Activated CD4-positive, alpha-beta T cell treated with anti-CD3 and anti-CD28 coated beads, Interleukin-2, amount 10 ng/mL, durations not matched to agents 7 days and 5 days (primary cell): ENCODE measurements at regions not wholly inside any gene's neighbourhood (a gene's known extent, or its start where the extent isn't known, plus 50 kb on each side); places are given as distances from the start of the nearest gene placed in this dataset.

ENCODE experiments used
- CTCF ChIA-PET: fragments of 350-600 bp; sonication (Branson Sonifier 250); formaldehyde crosslinking; loops from one replicate; lab custom pipeline; 2021; ENCODE audit warnings: antibody characterized with exemption; lab: Charles Lee
- POLR2A ChIA-PET: fragments of 350-600 bp; sonication (Branson Sonifier 250); formaldehyde crosslinking; loops from one replicate; lab custom pipeline; 2021; ENCODE audit warnings: antibody characterized with exemption; lab: Charles Lee
- DNase-seq: peaks from one replicate; pipeline ENCODE4 v3.0.0-alpha.2; 2020
- H3K27ac Mint-ChIP-seq: one replicate; pipeline ENCODE4 v1.8.0; 2021; ENCODE audit warnings: mild to moderate bottlenecking, moderate library complexity, mixed read lengths
- H3K27me3 Mint-ChIP-seq: one replicate; pipeline ENCODE4 v1.8.0; 2021; ENCODE audit warnings: mixed read lengths
- H3K36me3 Mint-ChIP-seq: one replicate; pipeline ENCODE4 v1.8.0; 2021; ENCODE audit warnings: low read depth, mixed read lengths
- H3K4me1 Mint-ChIP-seq: one replicate; pipeline ENCODE4 v1.8.0; 2021; ENCODE audit warnings: mixed read lengths
- H3K4me3 Mint-ChIP-seq: one replicate; pipeline ENCODE4 v1.8.0; 2021; ENCODE audit warnings: mild to moderate bottlenecking, moderate library complexity, mixed read lengths
- H3K9me3 Mint-ChIP-seq: one replicate; pipeline ENCODE4 v1.8.0; 2021; ENCODE audit warnings: mixed read lengths

GRCh38 chr7:106523482-106523881 is 137.5 kb downstream of the CCDC71L start:
- Mint-ChIP-seq H3K27ac (no peak overlapping the region), H3K9me3 (no peaks in the 10 kb centered on the region), H3K4me3 (no peak overlapping the region), H3K4me1 (peaks cover 6% of the 10 kb centered on the region), H3K27me3 (peaks cover 14% of the 10 kb centered on the region), H3K36me3 (no peaks in the 10 kb centered on the region)
- no peak for DNase-seq
- ChIA-PET POLR2A (no interaction called here), CTCF (no interaction called here)

DNA sequence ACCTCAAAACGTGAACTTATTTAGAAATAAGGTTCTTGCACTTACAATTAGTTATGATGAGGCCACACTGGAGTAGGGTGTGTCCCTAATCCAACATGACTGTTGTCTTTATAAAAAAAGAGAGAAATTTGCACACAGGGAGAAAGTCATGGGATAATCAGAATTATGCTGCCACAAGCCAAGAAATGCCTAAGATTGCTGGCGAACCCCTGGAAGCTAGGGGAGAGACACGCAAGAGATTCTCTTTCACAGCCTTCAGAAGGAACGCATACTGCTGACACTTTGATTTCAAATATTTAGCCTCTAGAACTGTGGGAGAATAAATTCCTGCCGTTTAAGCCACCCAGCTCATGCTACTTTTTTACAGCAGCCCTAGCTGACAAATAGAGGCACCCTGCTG is 138.3 kb downstream of the CCDC71L start:
- CTCF ChIA-PET: no interaction called here
- no peak for DNase-seq
- Mint-ChIP-seq H3K27me3 (peaks cover 18% of the 10 kb centered on the region), H3K9me3 (no peaks in the 10 kb centered on the region), H3K4me3 (no peak overlapping the region), H3K4me1 (peaks cover 6% of the 10 kb centered on the region), H3K36me3 (no peaks in the 10 kb centered on the region), H3K27ac (no peak overlapping the region)
- POLR2A ChIA-PET: no interaction called here

DNA sequence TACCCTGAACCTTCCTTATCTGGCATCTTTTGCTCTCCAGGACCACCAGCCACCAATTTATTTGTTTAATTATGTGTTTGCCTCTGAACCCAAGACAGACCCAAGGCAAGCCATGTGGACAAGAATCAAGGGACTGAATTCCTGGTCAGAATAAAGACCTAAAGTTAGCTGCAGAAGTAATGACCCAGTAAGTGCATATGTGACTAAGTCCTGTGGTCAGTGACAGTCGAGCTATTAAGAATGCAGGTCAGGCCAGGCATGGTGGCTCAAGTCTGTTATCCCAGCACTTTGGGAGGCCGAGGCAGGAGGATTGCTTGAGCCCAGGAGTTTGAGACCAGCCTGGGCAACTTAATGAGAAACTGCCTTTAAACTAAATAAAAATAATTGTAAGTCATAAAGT is 139.4 kb downstream of the CCDC71L start:
- no peaks in the 10 kb centered on the region for H3K36me3 Mint-ChIP-seq
- CTCF ChIA-PET: interaction anchor here (0.6 kb wide), 1 partner anchor 176 kb away, joined by 3 read pairs; no protein-coding TSS in a partner anchor

GRCh38 chr7:106520962-106521514 is 139.9 kb downstream of the CCDC71L start:
- ChIA-PET CTCF (interaction anchor here (0.6 kb wide), 2 partner anchors 176 to 336 kb away, joined by 3 read pairs; no protein-coding TSS in a partner anchor), POLR2A (interaction anchor here (0.6 kb wide), 1 partner anchor 356 kb away, joined by 3 read pairs; no protein-coding TSS in a partner anchor)
- peaks cover 21% of the 10 kb centered on the region for H3K27me3 Mint-ChIP-seq

More for the DNA sequence above, 139.4 kb downstream of the CCDC71L start:
- peaks cover 21% of the 10 kb centered on the region for H3K27me3 Mint-ChIP-seq
- no peak for DNase-seq
- H3K9me3 Mint-ChIP-seq: no peaks in the 10 kb centered on the region
- POLR2A ChIA-PET: no interaction called here
- H3K4me3 Mint-ChIP-seq: no peak overlapping the region
- H3K4me1 Mint-ChIP-seq: peaks cover 6% of the 10 kb centered on the region
- no peak overlapping the region for H3K27ac Mint-ChIP-seq

DNA sequence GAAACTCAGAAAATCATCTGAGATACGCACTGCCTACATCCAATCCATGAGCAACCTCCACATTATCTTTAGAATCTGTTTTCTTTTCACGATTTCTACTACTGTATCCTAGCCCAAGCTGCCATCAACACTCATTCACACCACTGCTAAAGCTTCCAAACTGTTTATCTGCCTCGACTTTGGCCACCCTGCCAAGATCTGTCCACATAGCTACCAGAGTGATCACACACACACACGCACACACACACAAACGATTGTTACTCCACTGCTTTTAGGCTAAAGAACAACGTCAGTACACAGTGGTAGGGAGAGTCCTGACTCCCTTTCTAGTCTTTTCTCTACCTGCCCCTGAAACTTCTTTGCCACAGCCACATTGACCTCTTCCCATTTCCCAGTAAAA is 142.0 kb downstream of the CCDC71L start:
- H3K4me3 Mint-ChIP-seq: no peak overlapping the region
- POLR2A ChIA-PET: no interaction called here
- H3K27me3 Mint-ChIP-seq: peaks cover 26% of the 10 kb centered on the region
- DNase-seq: no peak
- no peaks in the 10 kb centered on the region for H3K9me3 Mint-ChIP-seq
- no peak overlapping the region for H3K27ac Mint-ChIP-seq
- H3K4me1 Mint-ChIP-seq: peaks cover 2% of the 10 kb centered on the region
- no peaks in the 10 kb centered on the region for H3K36me3 Mint-ChIP-seq
- CTCF ChIA-PET: interaction anchor here (1.5 kb wide), 1 partner anchor 21 kb away, joined by 3 read pairs; no protein-coding TSS in a partner anchor

More at GRCh38 chr7:106520962-106521514, 139.9 kb downstream of the CCDC71L start:
- no peak overlapping the region for H3K4me3 Mint-ChIP-seq
- no peaks in the 10 kb centered on the region for H3K9me3 Mint-ChIP-seq
- no peak for DNase-seq
- H3K4me1 Mint-ChIP-seq: peaks cover 6% of the 10 kb centered on the region
- no peak overlapping the region for H3K27ac Mint-ChIP-seq
- H3K36me3 Mint-ChIP-seq: no peaks in the 10 kb centered on the region

GRCh38 chr7:106518239-106518638 is 142.7 kb downstream of the CCDC71L start:
- CTCF ChIA-PET: interaction anchor here (1.5 kb wide), 1 partner anchor 22 kb away, joined by 3 read pairs; no protein-coding TSS in a partner anchor
- H3K27ac Mint-ChIP-seq: no peak overlapping the region
- peaks cover 22% of the 10 kb centered on the region for H3K27me3 Mint-ChIP-seq

GRCh38 chr7:106517508-106517907 is 143.4 kb downstream of the CCDC71L start:
- H3K27ac Mint-ChIP-seq: no peak overlapping the region
- H3K9me3 Mint-ChIP-seq: no peaks in the 10 kb centered on the region
- peaks cover 22% of the 10 kb centered on the region for H3K27me3 Mint-ChIP-seq
- no peak for DNase-seq
- H3K4me3 Mint-ChIP-seq: no peak overlapping the region
- no peaks in the 10 kb centered on the region for H3K4me1 Mint-ChIP-seq
- ChIA-PET CTCF (interaction anchor here (1.5 kb wide), 1 partner anchor 23 kb away, joined by 3 read pairs; no protein-coding TSS in a partner anchor), POLR2A (no interaction called here)
- H3K36me3 Mint-ChIP-seq: no peaks in the 10 kb centered on the region

More at GRCh38 chr7:106518239-106518638, 142.7 kb downstream of the CCDC71L start:
- no peaks in the 10 kb centered on the region for H3K36me3 Mint-ChIP-seq
- H3K4me1 Mint-ChIP-seq: no peaks in the 10 kb centered on the region
- no peak overlapping the region for H3K4me3 Mint-ChIP-seq
- H3K9me3 Mint-ChIP-seq: no peaks in the 10 kb centered on the region
- POLR2A ChIA-PET: no interaction called here
- no peak for DNase-seq

DNA sequence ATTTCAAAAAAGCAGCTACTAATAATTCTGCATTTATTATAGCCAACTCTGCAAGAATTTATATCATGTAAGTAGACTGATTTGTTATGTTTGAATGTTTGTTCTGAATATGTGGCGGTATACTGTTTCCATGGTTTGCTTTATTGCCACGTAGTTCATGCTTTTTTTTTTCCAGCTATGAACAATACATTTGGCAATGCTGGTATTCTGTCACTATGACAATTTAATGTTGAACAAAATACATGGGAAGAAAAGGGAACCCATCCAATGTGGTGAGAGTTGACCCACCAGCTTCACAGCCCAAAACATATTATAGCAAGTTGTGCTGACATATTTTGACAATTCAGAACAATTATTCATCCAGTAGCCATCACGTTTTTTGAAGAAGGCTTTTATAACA is 145.6 kb downstream of the CCDC71L start:
- Mint-ChIP-seq H3K27ac (no peak overlapping the region), H3K27me3 (peaks cover 22% of the 10 kb centered on the region), H3K4me3 (no peak overlapping the region), H3K9me3 (no peaks in the 10 kb centered on the region), H3K36me3 (no peaks in the 10 kb centered on the region), H3K4me1 (no peaks in the 10 kb centered on the region)
- no peak for DNase-seq
- ChIA-PET POLR2A (no interaction called here), CTCF (interaction anchor here (0.6 kb wide), 1 partner anchor 36 kb away, joined by 4 read pairs; no protein-coding TSS in a partner anchor)

DNA sequence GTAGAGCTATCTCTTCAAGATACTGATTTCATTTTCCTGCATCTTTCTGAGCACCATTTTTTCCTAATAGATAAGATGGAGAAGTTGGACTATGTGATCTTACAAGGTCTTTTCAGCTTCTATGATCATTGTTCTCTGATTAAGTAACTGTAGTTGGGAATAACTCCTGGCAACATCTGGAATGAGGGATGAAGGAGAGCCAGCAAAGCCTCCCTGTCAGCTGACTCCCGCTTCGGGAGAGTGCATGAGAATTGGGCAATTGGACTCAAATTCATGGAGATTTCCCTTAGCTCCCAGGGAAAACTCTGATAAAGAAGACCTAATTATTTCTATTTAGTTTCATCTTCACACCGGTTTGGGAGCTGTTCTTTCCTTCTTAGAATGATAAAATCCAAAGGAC is 146.1 kb downstream of the CCDC71L start:
- Mint-ChIP-seq H3K9me3 (no peaks in the 10 kb centered on the region), H3K36me3 (no peaks in the 10 kb centered on the region), H3K27me3 (peaks cover 22% of the 10 kb centered on the region), H3K4me3 (no peak overlapping the region), H3K27ac (no peak overlapping the region), H3K4me1 (no peaks in the 10 kb centered on the region)
- ChIA-PET POLR2A (no interaction called here), CTCF (no interaction called here)
- no peak for DNase-seq

DNA sequence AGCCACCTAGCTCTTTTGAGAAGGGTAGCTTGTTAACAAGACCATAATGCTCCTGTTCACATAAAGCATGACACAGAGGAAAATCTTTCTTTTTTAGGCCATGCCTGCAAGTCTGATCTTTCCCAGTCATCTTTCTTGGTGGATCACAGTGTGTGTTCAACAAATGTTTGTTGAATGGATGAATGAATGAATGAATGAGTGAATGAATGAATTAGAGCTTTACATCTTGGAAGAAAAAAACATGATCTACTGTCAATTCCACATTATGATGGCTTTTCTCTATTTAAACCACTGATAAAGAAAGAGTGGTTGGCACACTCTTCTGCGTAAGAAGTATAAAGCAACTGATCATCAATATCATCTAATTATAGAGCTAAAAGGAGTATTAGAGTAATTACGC is 148.7 kb downstream of the CCDC71L start:
- Mint-ChIP-seq H3K9me3 (no peaks in the 10 kb centered on the region), H3K4me1 (no peaks in the 10 kb centered on the region), H3K27ac (no peak overlapping the region), H3K27me3 (peaks cover 5% of the 10 kb centered on the region), H3K36me3 (no peaks in the 10 kb centered on the region), H3K4me3 (no peak overlapping the region)
- ChIA-PET POLR2A (no interaction called here), CTCF (interaction anchor here (0.7 kb wide), 1 partner anchor 146 kb away, joined by 3 read pairs; no protein-coding TSS in a partner anchor)
- DNase-seq: no peak

- Mint-ChIP-seq H3K27ac (no peak overlapping the region), H3K36me3 (no peaks in the 10 kb centered on the region), H3K9me3 (no peaks in the 10 kb centered on the region), H3K4me3 (no peak overlapping the region), H3K27me3 (peaks cover 2% of the 10 kb centered on the region), H3K4me1 (no peaks in the 10 kb centered on the region)
- ChIA-PET POLR2A (no interaction called here), CTCF (no interaction called here)
- no peak for DNase-seq
Observed at GRCh38 chr7:106504645-106505044, 156.3 kb downstream of the CCDC71L start.

DNA sequence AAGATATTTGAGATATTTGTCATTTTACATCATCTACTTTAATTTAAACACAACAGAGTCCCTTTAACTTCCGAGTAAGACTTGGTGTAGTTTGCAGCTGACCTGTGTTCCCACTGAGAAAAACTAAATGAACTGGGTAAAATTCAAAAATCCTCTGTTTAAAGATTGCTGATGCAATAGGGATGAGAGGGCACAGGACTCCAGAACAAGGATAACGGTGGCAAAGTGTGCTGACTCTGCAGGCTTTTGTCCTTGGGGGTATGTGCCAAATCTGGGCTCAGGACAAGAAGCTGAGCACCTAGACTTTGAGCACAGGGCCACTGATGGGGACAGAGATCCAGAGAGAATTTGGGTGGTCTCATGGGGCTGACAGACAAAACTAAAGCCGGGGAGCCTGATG is 156.8 kb downstream of the CCDC71L start:
- CTCF ChIA-PET: no interaction called here
- H3K4me1 Mint-ChIP-seq: no peaks in the 10 kb centered on the region
- no peak overlapping the region for H3K27ac Mint-ChIP-seq
- POLR2A ChIA-PET: no interaction called here
- no peak overlapping the region for H3K4me3 Mint-ChIP-seq
- H3K27me3 Mint-ChIP-seq: peaks cover 2% of the 10 kb centered on the region
- no peaks in the 10 kb centered on the region for H3K36me3 Mint-ChIP-seq
- no peak for DNase-seq
- H3K9me3 Mint-ChIP-seq: no peaks in the 10 kb centered on the region

DNA sequence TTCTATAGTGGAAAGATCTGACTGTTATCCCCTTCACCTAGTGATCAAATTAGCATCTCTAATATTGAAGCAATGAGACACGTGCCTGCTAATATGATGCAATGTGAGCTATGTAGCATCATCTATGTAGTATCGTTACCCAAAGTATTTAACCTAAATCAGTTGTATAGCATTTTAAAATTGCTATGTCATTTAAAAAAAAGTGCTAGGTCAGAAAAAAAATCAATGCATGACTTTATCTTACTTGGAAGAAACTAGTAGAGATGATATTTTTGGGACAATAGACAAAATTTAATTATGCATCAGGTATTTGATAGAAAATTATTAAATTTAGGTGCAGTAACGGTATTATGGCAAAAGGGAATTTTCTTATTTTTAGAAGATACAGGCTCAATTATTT is 157.3 kb downstream of the CCDC71L start:
- DNase-seq: no peak
- Mint-ChIP-seq H3K36me3 (no peaks in the 10 kb centered on the region), H3K27me3 (peaks cover 2% of the 10 kb centered on the region), H3K4me1 (no peaks in the 10 kb centered on the region), H3K9me3 (no peaks in the 10 kb centered on the region), H3K4me3 (no peak overlapping the region), H3K27ac (no peak overlapping the region)
- POLR2A ChIA-PET: no interaction called here
- CTCF ChIA-PET: no interaction called here
